ENCODE measurements at regions not wholly inside any gene's neighbourhood (a gene's known extent, or its start where the extent isn't known, plus 50 kb on each side); places are given as distances from the start of the nearest gene placed in this dataset.

DNA sequence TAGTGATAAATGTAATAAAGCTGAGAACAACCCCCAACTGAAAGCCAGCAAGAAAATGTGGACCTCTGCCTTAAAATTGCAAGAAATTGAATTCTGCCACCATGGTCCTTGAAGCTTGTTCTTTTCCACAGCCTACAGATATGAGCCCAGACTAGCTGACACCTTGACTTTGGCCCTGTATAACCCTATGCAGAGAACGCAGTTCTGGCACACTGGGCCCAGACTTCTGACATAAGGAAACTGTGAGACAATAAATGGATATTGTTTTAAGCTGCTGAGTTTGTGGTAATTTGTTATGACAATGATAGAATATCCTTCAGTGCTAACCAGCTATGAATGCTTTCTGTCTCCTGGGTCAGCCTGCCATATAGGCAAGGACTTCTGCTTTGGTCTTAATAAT, 315.6 kb upstream of the RIOK2 start:
- TF ChIP-seq EZH2 (IDR thresholded peaks at IDR 0.05; ENCODE audit: insufficient read depth, low read length): no peak
- TF ChIP-seq, protein P1, sequence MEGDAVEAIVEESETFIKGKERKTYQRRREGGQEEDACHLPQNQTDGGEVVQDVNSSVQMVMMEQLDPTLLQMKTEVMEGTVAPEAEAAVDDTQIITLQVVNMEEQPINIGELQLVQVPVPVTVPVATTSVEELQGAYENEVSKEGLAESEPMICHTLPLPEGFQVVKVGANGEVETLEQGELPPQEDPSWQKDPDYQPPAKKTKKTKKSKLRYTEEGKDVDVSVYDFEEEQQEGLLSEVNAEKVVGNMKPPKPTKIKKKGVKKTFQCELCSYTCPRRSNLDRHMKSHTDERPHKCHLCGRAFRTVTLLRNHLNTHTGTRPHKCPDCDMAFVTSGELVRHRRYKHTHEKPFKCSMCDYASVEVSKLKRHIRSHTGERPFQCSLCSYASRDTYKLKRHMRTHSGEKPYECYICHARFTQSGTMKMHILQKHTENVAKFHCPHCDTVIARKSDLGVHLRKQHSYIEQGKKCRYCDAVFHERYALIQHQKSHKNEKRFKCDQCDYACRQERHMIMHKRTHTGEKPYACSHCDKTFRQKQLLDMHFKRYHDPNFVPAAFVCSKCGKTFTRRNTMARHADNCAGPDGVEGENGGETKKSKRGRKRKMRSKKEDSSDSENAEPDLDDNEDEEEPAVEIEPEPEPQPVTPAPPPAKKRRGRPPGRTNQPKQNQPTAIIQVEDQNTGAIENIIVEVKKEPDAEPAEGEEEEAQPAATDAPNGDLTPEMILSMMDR (IDR thresholded peaks at IDR 0.05; ENCODE audit: insufficient read depth, low read depth, low read length): no peak
